ENCODE measurements at regions not wholly inside any gene's neighbourhood (a gene's known extent, or its start where the extent isn't known, plus 50 kb on each side); places are given as distances from the start of the nearest gene placed in this dataset.

DNA sequence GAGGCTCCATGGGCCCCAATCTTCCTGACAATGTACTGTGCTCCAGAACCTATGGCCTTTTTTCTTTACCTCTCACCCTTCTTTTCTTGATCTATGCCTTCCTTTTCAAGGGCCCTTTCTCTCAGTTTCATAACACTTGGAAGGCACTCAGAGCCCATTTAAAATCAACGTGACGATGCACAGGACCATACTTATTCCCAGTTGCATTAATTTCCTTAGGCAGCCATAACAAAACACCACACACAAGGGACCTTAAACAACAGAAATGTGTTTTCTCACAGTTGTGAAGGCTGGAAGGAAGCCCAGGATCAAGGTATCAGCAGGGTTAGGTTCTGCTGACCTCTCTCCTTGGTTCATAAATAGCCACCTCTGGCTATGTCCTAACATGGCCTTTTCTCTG is 414.0 kb upstream of the TNP1 start:
- POLR2A ChIA-PET, result no interaction called here
- DNase-seq (ENCODE audit: extremely low spot score), result no peak
- TF ChIP-seq LEF1 (IDR thresholded peaks at IDR 0.05; ENCODE audit: borderline replicate concordance) (no peak), L3MBTL2 (conservative IDR thresholded peaks at IDR 0.05) (no peak), ZNF384 (IDR thresholded peaks at IDR 0.05) (no peak), BHLHE40 (IDR thresholded peaks at IDR 0.05; ENCODE audit: borderline replicate concordance) (no peak), TARDBP (IDR thresholded peaks at IDR 0.05) (no peak), PKNOX1 (IDR thresholded peaks at IDR 0.05) (no peak), SUZ12 (IDR thresholded peaks at IDR 0.05) (no peak), NFRKB (IDR thresholded peaks at IDR 0.05) (no peak), SP1 (IDR thresholded peaks at IDR 0.05) (no peak), CTBP1 (IDR thresholded peaks at IDR 0.05; ENCODE audit: borderline replicate concordance) (no peak), FOXM1 (IDR thresholded peaks at IDR 0.05; ENCODE audit: borderline replicate concordance) (no peak), FOXA1 (IDR thresholded peaks at IDR 0.05) (no peak), ELF4 (IDR thresholded peaks at IDR 0.05) (no peak), ARNT (IDR thresholded peaks at IDR 0.05) (no peak), HDGF (IDR thresholded peaks at IDR 0.05; ENCODE audit: borderline replicate concordance) (no peak), FOXK2 (IDR thresholded peaks at IDR 0.05) (no peak)
- CTCF ChIA-PET, result no interaction called here

GRCh38 chr2:217273162-217273561 is 413.3 kb upstream of the TNP1 start:
- ChIA-PET CTCF (interaction anchor here (0.6 kb wide), 1 partner anchor 237 kb away, joined by 3 read pairs; no protein-coding TSS in a partner anchor), POLR2A (no interaction called here)
- no peak for DNase-seq (ENCODE audit: extremely low spot score)
- no peak for TF ChIP-seq SUZ12 (IDR thresholded peaks at IDR 0.05)
- no peak for TF ChIP-seq NFRKB (IDR thresholded peaks at IDR 0.05)
- no peak for TF ChIP-seq SP1 (IDR thresholded peaks at IDR 0.05)
- TF ChIP-seq TARDBP (IDR thresholded peaks at IDR 0.05), result no peak
- no peak for TF ChIP-seq FOXM1 (IDR thresholded peaks at IDR 0.05; ENCODE audit: borderline replicate concordance)
- TF ChIP-seq CTBP1 (IDR thresholded peaks at IDR 0.05; ENCODE audit: borderline replicate concordance), result no peak
- TF ChIP-seq BHLHE40 (IDR thresholded peaks at IDR 0.05; ENCODE audit: borderline replicate concordance), result no peak
- no peak for TF ChIP-seq L3MBTL2 (conservative IDR thresholded peaks at IDR 0.05)
- TF ChIP-seq ELF4 (IDR thresholded peaks at IDR 0.05), result no peak

GRCh38 chr2:217271813-217272212 is 411.9 kb upstream of the TNP1 start:
- no peak for TF ChIP-seq ARNT (IDR thresholded peaks at IDR 0.05)
- no peak for TF ChIP-seq PKNOX1 (IDR thresholded peaks at IDR 0.05)
- no peak for TF ChIP-seq FOXM1 (IDR thresholded peaks at IDR 0.05; ENCODE audit: borderline replicate concordance)
- DNase-seq (ENCODE audit: extremely low spot score), result no peak
- POLR2A ChIA-PET, result no interaction called here
- CTCF ChIA-PET, result interaction anchor here (0.5 kb wide), 1 partner anchor 68 kb away, joined by 4 read pairs; no protein-coding TSS in a partner anchor

DNA sequence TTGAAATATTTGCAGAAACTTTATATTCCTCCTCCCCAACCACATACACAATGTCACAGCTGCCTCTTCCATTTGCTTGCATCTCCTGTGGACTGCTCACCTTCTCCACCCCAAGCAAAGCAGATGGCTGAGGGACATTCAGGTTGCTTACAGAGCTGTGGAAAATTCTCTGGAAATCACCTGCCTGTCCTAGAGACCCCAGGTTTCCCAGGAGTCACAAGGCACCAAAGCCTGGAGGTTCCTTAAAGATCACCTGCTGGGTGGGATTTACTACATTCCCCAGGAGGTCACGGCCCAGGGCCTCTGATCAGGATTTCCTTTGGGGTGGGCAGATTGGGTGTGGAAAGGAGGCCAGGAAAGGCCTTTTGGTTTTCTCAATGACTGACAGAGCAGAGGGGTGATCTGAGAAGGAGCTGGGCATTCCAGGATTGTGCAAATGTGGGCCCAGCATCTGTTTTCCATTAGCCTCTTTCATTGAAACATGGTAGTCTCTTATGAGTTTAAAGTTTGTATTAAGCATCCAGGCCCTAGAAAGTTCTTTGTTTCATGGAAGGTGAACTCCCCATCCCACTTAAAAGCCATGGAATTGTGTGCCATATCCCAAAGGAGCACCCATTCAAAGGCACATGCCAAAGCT is 410.7 kb upstream of the TNP1 start:
- POLR2A ChIA-PET, result no interaction called here
- CTCF ChIA-PET, result no interaction called here

DNA sequence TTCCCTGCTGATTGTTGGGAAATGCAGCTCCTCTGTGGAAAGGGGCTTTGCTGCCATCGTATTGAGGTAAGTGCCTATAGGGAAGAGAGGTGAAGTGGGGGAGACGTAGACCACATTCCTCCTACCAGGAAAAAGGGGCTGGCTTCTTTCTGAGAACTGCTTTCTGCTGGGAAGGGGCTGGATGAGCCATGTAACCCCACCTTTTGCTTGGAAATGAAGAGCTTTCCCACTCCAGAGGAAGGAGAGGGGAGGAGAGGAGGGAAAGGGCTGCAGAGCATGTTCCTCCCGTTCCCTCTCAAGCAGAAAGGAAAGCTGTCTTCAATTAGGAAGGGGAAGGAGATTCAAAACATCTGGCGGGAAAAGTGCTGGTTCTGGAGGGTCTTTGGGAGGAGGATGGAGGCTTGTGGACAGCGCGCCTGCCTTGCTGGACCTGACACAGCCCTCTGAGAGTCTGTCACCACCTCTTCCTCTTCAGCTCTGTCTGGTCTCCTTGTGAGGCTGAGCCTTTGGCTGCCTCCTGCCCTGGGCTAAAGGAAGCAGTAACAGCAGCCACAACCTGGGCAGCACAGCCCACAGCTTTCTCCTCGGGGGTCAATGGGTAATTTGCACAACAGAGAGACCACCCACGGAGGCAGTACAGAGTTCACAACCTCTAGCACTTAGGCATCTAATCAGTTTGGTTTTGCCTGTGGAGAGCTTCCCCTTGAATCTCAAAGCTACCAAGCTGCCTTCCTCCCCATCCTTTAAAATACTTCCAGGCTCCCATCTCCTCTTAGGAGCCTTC is 410.0 kb upstream of the TNP1 start:
- TF ChIP-seq CTBP1 (IDR thresholded peaks at IDR 0.05; ENCODE audit: borderline replicate concordance) (no peak), HDGF (IDR thresholded peaks at IDR 0.05; ENCODE audit: borderline replicate concordance) (no peak), FOXA1 (IDR thresholded peaks at IDR 0.05) (no peak), TARDBP (IDR thresholded peaks at IDR 0.05) (no peak), PKNOX1 (IDR thresholded peaks at IDR 0.05) (no peak), FOXM1 (IDR thresholded peaks at IDR 0.05; ENCODE audit: borderline replicate concordance) (no peak), LEF1 (IDR thresholded peaks at IDR 0.05; ENCODE audit: borderline replicate concordance) (no peak), BHLHE40 (IDR thresholded peaks at IDR 0.05; ENCODE audit: borderline replicate concordance) (no peak), NFRKB (IDR thresholded peaks at IDR 0.05) (no peak), SP1 (IDR thresholded peaks at IDR 0.05) (no peak), FOXK2 (IDR thresholded peaks at IDR 0.05) (no peak), SUZ12 (IDR thresholded peaks at IDR 0.05) (no peak), ARNT (IDR thresholded peaks at IDR 0.05) (no peak), ELF4 (IDR thresholded peaks at IDR 0.05) (no peak), L3MBTL2 (conservative IDR thresholded peaks at IDR 0.05) (no peak), ZNF384 (IDR thresholded peaks at IDR 0.05) (no peak)
- POLR2A ChIA-PET, result no interaction called here
- CTCF ChIA-PET, result no interaction called here
- no peak for DNase-seq (ENCODE audit: extremely low spot score)

More for the DNA sequence above, 410.7 kb upstream of the TNP1 start:
- no peak for TF ChIP-seq PKNOX1 (IDR thresholded peaks at IDR 0.05)
- no peak for TF ChIP-seq FOXM1 (IDR thresholded peaks at IDR 0.05; ENCODE audit: borderline replicate concordance)
- TF ChIP-seq L3MBTL2 (conservative IDR thresholded peaks at IDR 0.05), result no peak
- no peak for TF ChIP-seq ZNF384 (IDR thresholded peaks at IDR 0.05)
- no peak for TF ChIP-seq FOXK2 (IDR thresholded peaks at IDR 0.05)
- no peak for TF ChIP-seq BHLHE40 (IDR thresholded peaks at IDR 0.05; ENCODE audit: borderline replicate concordance)
- TF ChIP-seq CTBP1 (IDR thresholded peaks at IDR 0.05; ENCODE audit: borderline replicate concordance), result no peak
- TF ChIP-seq SUZ12 (IDR thresholded peaks at IDR 0.05), result no peak
- TF ChIP-seq ELF4 (IDR thresholded peaks at IDR 0.05), result no peak
- TF ChIP-seq LEF1 (IDR thresholded peaks at IDR 0.05; ENCODE audit: borderline replicate concordance), result no peak
- TF ChIP-seq SP1 (IDR thresholded peaks at IDR 0.05), result no peak
- no peak for TF ChIP-seq FOXA1 (IDR thresholded peaks at IDR 0.05)
- no peak for TF ChIP-seq TARDBP (IDR thresholded peaks at IDR 0.05)
- TF ChIP-seq ARNT (IDR thresholded peaks at IDR 0.05), result no peak
- TF ChIP-seq HDGF (IDR thresholded peaks at IDR 0.05; ENCODE audit: borderline replicate concordance), result no peak
- no peak for TF ChIP-seq NFRKB (IDR thresholded peaks at IDR 0.05)
- DNase-seq (ENCODE audit: extremely low spot score), result no peak

Measured in HEK293T (cell line).